DOHH2 (cell line): ENCODE measurements at regions not wholly inside any gene's neighbourhood (a gene's known extent, or its start where the extent isn't known, plus 50 kb on each side); places are given as distances from the start of the nearest gene placed in this dataset.

ENCODE experiments used
- EZH2phosphoT487 ChIP-seq: fragments of 200-600 bp; sonication (generic); IDR thresholded peaks from 2 replicates; pipeline ENCODE4 v1.6.1; 2017; ENCODE audit warnings: borderline replicate concordance, mild to moderate bottlenecking, antibody characterized with exemption, low read length, moderate library complexity, mixed read lengths
- TF ChIP-seq, protein P1 (sequence below): fragments of 200-600 bp; sonication (generic); IDR thresholded peaks from one replicate; pipeline ENCODE4 v1.5.1; 2014; ENCODE audit warnings: antibody characterized with exemption, mild to moderate bottlenecking, low read depth, low read length; ENCODE audit not compliant: poor library complexity, severe bottlenecking

GRCh38 chr1:233500106-233500505, 113.8 kb upstream of the KCNK1 start:
- TF ChIP-seq, protein P1, sequence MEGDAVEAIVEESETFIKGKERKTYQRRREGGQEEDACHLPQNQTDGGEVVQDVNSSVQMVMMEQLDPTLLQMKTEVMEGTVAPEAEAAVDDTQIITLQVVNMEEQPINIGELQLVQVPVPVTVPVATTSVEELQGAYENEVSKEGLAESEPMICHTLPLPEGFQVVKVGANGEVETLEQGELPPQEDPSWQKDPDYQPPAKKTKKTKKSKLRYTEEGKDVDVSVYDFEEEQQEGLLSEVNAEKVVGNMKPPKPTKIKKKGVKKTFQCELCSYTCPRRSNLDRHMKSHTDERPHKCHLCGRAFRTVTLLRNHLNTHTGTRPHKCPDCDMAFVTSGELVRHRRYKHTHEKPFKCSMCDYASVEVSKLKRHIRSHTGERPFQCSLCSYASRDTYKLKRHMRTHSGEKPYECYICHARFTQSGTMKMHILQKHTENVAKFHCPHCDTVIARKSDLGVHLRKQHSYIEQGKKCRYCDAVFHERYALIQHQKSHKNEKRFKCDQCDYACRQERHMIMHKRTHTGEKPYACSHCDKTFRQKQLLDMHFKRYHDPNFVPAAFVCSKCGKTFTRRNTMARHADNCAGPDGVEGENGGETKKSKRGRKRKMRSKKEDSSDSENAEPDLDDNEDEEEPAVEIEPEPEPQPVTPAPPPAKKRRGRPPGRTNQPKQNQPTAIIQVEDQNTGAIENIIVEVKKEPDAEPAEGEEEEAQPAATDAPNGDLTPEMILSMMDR: no peak
- TF ChIP-seq EZH2phosphoT487: no peak
